A673 (cell line): ENCODE measurements at regions not wholly inside any gene's neighbourhood (a gene's known extent, or its start where the extent isn't known, plus 50 kb on each side); places are given as distances from the start of the nearest gene placed in this dataset.
"Not testable (repeated sequence)": the region's sequence is repeated elsewhere in the genome, so short reads cannot be mapped to it uniquely, and the experiment has no call there.

Experiments
- BruUV-seq: library from RNA; stranded (reverse); fragments of 400-500 nt; replicated peaks from 2 replicates; lab custom pipeline; 2021; lab: Mats Ljungman, UMichigan
- CTCF ChIA-PET: fragments of 300-600 bp; sonication (Branson Sonifier 250); formaldehyde crosslinking; loops from one replicate; lab custom pipeline; 2022; ENCODE audit warnings: antibody characterized with exemption; lab: Charles Lee
- POLR2A ChIA-PET: fragments of 300-600 bp; sonication (Branson Sonifier 250); formaldehyde crosslinking; loops from one replicate; lab custom pipeline; 2022; ENCODE audit warnings: antibody characterized with exemption; ENCODE audit not compliant: low non-redundant PET; lab: Charles Lee
- DNase-seq: peaks from one replicate; pipeline ENCODE4 v3.0.0-alpha.2; 2015; ENCODE audit warnings: low spot score
- H3K27ac ChIP-seq: fragments of 200-600 bp; sonication (generic); 2 replicates; pipeline ENCODE4 v1.5.1; 2016; ENCODE audit warnings: mixed run types, low read depth, mild to moderate bottlenecking, mixed read lengths, antibody characterized with exemption, low read length; ENCODE audit not compliant: poor library complexity, severe bottlenecking
- H3K27me3 ChIP-seq: fragments of 200-600 bp; sonication (generic); replicated peaks from 2 replicates; pipeline ENCODE4 v1.6.1; 2017; ENCODE audit warnings: mixed run types, low read depth, mild to moderate bottlenecking, mixed read lengths, antibody characterized with exemption, low read length; ENCODE audit not compliant: insufficient read depth, poor library complexity
- H3K36me3 ChIP-seq: fragments of 200-600 bp; sonication (generic); 2 replicates; pipeline ENCODE4 v1.6.1; 2016; ENCODE audit warnings: mixed run types, mild to moderate bottlenecking, mixed read lengths, antibody characterized with exemption, low read length; ENCODE audit not compliant: insufficient read depth, poor library complexity, severe bottlenecking
- H3K4me1 ChIP-seq: fragments of 200-600 bp; sonication (generic); 2 replicates; pipeline ENCODE4 v1.6.1; 2017; ENCODE audit warnings: mixed run types, mild to moderate bottlenecking, mixed read lengths, antibody characterized with exemption, low read length; ENCODE audit not compliant: insufficient read depth, poor library complexity, severe bottlenecking
- H3K4me3 ChIP-seq: fragments of 200-600 bp; sonication (generic); 2 replicates; pipeline ENCODE4 v1.5.1; 2016; ENCODE audit warnings: low read depth, mixed run types, mild to moderate bottlenecking, mixed read lengths, low read length; ENCODE audit not compliant: poor library complexity, severe bottlenecking
- H3K9me3 ChIP-seq: fragments of 200-600 bp; sonication (generic); 2 replicates; pipeline ENCODE4 v1.6.1; 2016; ENCODE audit warnings: mixed run types, low read depth, mild to moderate bottlenecking, mixed read lengths, antibody characterized with exemption, low read length; ENCODE audit not compliant: poor library complexity, severe bottlenecking
- EZH2 ChIP-seq: fragments of 200-600 bp; sonication (generic); IDR thresholded peaks from 2 replicates; pipeline ENCODE4 v1.6.1; 2017; ENCODE audit warnings: borderline replicate concordance, low read depth, mild to moderate bottlenecking, mixed read lengths, antibody characterized with exemption, low read length; ENCODE audit not compliant: poor library complexity, severe bottlenecking
- intact Hi-C: fragments of 100-400 bp; cut with micrococcal nuclease; formaldehyde crosslinking; loops from one replicate; pipeline ENCODE4 v1.10.0; 2022; ENCODE audit not compliant: unreplicated experiment
- TF ChIP-seq, protein P1 (sequence below): fragments of 300-800, 200-600 bp; sonication (generic); conservative IDR thresholded peaks from 2 replicates; pipeline ENCODE4 v1.5.1; 2017; ENCODE audit warnings: low read depth, mild to moderate bottlenecking, antibody characterized with exemption, low read length, moderate library complexity, mixed read lengths

DNA sequence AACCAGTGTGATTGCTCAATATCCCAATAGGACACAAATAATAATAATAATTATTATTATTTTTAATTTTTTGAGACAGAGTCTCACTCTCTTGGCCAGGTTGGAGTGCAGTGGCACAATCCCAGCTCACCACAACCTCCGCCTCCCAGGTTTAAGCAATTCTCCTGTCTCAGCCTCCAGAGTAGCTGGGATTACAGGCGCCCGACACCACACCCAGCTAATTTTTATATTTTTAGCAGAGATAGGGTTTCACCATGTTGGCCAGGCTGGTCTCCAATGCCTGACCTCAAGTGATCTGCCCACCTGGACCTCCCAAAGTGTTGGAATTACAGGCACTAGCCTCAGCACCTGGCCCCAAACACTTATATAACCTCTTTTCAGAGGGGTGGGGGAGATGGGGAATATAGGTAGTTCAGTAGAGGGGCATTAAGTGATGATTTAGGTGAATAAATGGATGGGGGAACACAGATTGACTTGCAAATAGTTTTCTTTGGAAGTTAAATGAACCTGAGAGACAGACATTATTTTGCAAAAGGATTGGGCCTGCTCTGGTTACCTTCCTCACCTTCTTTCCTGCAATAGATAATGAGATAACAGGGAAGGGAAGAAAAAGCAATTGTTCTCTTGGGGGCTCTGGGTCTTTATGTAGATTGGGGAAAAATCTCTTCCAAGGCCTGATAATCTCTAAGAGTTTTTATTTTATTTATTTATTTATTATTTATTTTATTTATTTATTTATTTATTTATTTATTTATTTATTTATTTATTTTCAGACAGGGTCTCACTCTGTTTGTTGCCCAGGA is 57.7 kb downstream of the RESF1 start:
- ChIA-PET CTCF (no interaction called here), POLR2A (no interaction called here)
- DNase-seq: no peak
- no peaks in the 10 kb centered on the region for H3K9me3 ChIP-seq
- H3K4me1 ChIP-seq: no peaks in the 10 kb centered on the region
- intact Hi-C loops: no loop called here
- H3K27ac ChIP-seq: no peak overlapping the region
- no peak overlapping the region for H3K4me3 ChIP-seq
- H3K36me3 ChIP-seq: no peaks in the 10 kb centered on the region
- TF ChIP-seq, protein P1, sequence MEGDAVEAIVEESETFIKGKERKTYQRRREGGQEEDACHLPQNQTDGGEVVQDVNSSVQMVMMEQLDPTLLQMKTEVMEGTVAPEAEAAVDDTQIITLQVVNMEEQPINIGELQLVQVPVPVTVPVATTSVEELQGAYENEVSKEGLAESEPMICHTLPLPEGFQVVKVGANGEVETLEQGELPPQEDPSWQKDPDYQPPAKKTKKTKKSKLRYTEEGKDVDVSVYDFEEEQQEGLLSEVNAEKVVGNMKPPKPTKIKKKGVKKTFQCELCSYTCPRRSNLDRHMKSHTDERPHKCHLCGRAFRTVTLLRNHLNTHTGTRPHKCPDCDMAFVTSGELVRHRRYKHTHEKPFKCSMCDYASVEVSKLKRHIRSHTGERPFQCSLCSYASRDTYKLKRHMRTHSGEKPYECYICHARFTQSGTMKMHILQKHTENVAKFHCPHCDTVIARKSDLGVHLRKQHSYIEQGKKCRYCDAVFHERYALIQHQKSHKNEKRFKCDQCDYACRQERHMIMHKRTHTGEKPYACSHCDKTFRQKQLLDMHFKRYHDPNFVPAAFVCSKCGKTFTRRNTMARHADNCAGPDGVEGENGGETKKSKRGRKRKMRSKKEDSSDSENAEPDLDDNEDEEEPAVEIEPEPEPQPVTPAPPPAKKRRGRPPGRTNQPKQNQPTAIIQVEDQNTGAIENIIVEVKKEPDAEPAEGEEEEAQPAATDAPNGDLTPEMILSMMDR: no peak
- TF ChIP-seq EZH2: no peak
- no TSS peak for BruUV-seq
- no peaks in the 10 kb centered on the region for H3K27me3 ChIP-seq

DNA sequence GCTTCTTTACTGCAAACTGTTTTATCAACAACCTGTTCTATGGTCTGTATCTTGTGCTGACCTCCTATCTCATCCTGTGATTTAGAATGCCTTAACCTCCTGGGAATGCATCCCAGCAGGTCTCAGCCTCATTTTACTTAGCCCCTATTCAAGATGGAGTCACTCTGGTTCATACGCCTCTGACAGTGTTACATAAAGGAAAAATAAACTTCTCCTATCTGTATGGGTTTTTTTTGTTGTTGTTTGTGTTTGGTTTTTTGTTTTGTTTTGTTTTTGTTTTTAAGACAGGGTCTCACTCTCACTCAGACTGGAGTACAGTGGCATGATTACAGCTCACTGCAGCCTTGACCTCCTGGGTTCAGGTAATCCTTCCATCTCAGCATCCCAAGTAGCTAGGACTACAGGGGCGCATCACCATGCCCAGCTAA is 62.1 kb downstream of the RESF1 start:
- no TSS peak for BruUV-seq
- Histone ChIP-seq H3K27me3 (no peaks in the 10 kb centered on the region), H3K36me3 (no peaks in the 10 kb centered on the region), H3K4me1 (no peaks in the 10 kb centered on the region), H3K27ac (no peak overlapping the region), H3K9me3 (no peaks in the 10 kb centered on the region), H3K4me3 (no peak overlapping the region)
- CTCF ChIA-PET: no interaction called here
- POLR2A ChIA-PET: no interaction called here
- intact Hi-C loops: no loop called here
- TF ChIP-seq, protein P1: no peak
- TF ChIP-seq EZH2: no peak
- no peak for DNase-seq

DNA sequence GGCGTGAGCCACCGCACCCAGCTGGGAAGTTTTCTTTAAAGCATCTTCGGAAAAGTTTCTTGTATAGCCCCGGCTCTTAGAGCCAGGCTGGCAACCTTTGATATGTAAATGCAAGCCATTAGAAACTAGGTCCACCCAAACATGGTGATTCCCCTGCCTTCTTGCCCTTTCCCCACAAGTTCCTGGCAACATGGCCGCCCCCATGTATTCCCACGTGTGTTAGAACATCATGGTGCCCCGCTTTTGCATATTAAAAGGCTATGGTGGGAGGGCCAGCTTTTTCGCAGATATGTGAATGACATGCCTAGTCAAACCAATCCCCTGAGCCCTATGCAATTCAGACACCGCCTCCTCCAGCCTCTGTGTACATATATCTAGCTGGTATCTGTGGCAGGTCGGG is 63.2 kb downstream of the RESF1 start:
- H3K4me3 ChIP-seq, H3K27me3 ChIP-seq, DNase-seq, intact Hi-C loops, CTCF ChIA-PET, H3K36me3 ChIP-seq, BruUV-seq, H3K4me1 ChIP-seq, H3K27ac ChIP-seq, H3K9me3 ChIP-seq, POLR2A ChIA-PET: not testable (repeated sequence)

GRCh38 chr12:32023861-32024260 is 64.6 kb downstream of the RESF1 start:
- BruUV-seq, H3K27ac ChIP-seq, H3K9me3 ChIP-seq, H3K4me1 ChIP-seq, H3K36me3 ChIP-seq, CTCF ChIA-PET, H3K27me3 ChIP-seq, intact Hi-C loops, H3K4me3 ChIP-seq, POLR2A ChIA-PET, DNase-seq: not testable (repeated sequence)
